KMS-11 (cell line): ENCODE measurements at regions not wholly inside any gene's neighbourhood (a gene's known extent, or its start where the extent isn't known, plus 50 kb on each side); places are given as distances from the start of the nearest gene placed in this dataset.

Experiments
- H2AFZ ChIP-seq: fragments of 200-600 bp; sonication (generic); 2 replicates; pipeline ENCODE4 v1.6.1; 2016; ENCODE audit warnings: antibody characterized with exemption, mixed run types, low read depth
- H3K27ac ChIP-seq: fragments of 200-600 bp; sonication (generic); 2 replicates; pipeline ENCODE4 v1.6.1; 2016; ENCODE audit warnings: mild to moderate bottlenecking, mixed run types
- H3K27me3 ChIP-seq: fragments of 200-600 bp; sonication (generic); 2 replicates; pipeline ENCODE4 v1.6.1; 2017; ENCODE audit warnings: mild to moderate bottlenecking, low read depth, mixed run types, moderate library complexity; ENCODE audit not compliant: insufficient read depth
- H3K36me3 ChIP-seq: fragments of 200-600 bp; sonication (generic); 2 replicates; pipeline ENCODE4 v1.6.1; 2017; ENCODE audit warnings: mild to moderate bottlenecking, mixed run types; ENCODE audit not compliant: insufficient read depth
- H3K4me1 ChIP-seq: fragments of 200-600 bp; sonication (generic); 2 replicates; pipeline ENCODE4 v1.6.1; 2016; ENCODE audit warnings: mild to moderate bottlenecking, low read depth, mixed run types; ENCODE audit not compliant: poor library complexity, severe bottlenecking
- H3K4me2 ChIP-seq: fragments of 200-600 bp; sonication (generic); 2 replicates; pipeline ENCODE4 v1.7.0; 2016; ENCODE audit warnings: mild to moderate bottlenecking, mixed run types
- H3K4me3 ChIP-seq: fragments of 200-600 bp; sonication (generic); IDR thresholded peaks from 2 replicates; pipeline ENCODE4 v1.6.1; 2017; ENCODE audit warnings: low read depth, low read length, mixed read lengths; ENCODE audit not compliant: insufficient read depth
- H3K79me2 ChIP-seq: fragments of 200-600 bp; sonication (generic); 2 replicates; pipeline ENCODE4 v1.6.1; 2016; ENCODE audit warnings: low read depth, mixed run types; ENCODE audit not compliant: insufficient read depth
- H3K9ac ChIP-seq: fragments of 200-600 bp; sonication (generic); 2 replicates; pipeline ENCODE4 v1.6.1; 2016; ENCODE audit warnings: mild to moderate bottlenecking, mixed run types
- H4K20me1 ChIP-seq: fragments of 200-600 bp; sonication (generic); 2 replicates; pipeline ENCODE4 v1.6.1; 2016; ENCODE audit warnings: mild to moderate bottlenecking, mixed run types; ENCODE audit not compliant: insufficient read depth
- CTCF ChIP-seq: fragments of 200-600 bp; sonication (generic); conservative IDR thresholded peaks from 2 replicates; pipeline ENCODE4 v1.6.1; 2017; ENCODE audit warnings: low read depth, mild to moderate bottlenecking, antibody characterized with exemption, low read length, moderate library complexity, mixed read lengths

GRCh38 chr6:7006515-7007191, 101.1 kb upstream of the RREB1 start:
- H2AFZ ChIP-seq = no peak overlapping the region
- H3K4me2 ChIP-seq = no peak overlapping the region
- no peaks in the 10 kb centered on the region for H3K4me1 ChIP-seq
- H4K20me1 ChIP-seq = no peaks in the 10 kb centered on the region
- no peak overlapping the region for H3K27ac ChIP-seq
- H3K9ac ChIP-seq = no peak overlapping the region
- no peaks in the 10 kb centered on the region for H3K79me2 ChIP-seq
- TF ChIP-seq CTCF = no peak
- no peak overlapping the region for H3K4me3 ChIP-seq
- H3K27me3 ChIP-seq = no peaks in the 10 kb centered on the region
- no peaks in the 10 kb centered on the region for H3K36me3 ChIP-seq

- no peak overlapping the region for H3K27ac ChIP-seq
- no peak overlapping the region for H3K4me3 ChIP-seq
- H3K9ac ChIP-seq = no peak overlapping the region
- H2AFZ ChIP-seq = no peak overlapping the region
- H3K27me3 ChIP-seq = no peaks in the 10 kb centered on the region
- no peak for TF ChIP-seq CTCF
- no peaks in the 10 kb centered on the region for H4K20me1 ChIP-seq
- no peaks in the 10 kb centered on the region for H3K36me3 ChIP-seq
- no peaks in the 10 kb centered on the region for H3K79me2 ChIP-seq
- H3K4me1 ChIP-seq = no peaks in the 10 kb centered on the region
- no peak overlapping the region for H3K4me2 ChIP-seq
Measured at GRCh38 chr6:7008451-7008988, 99.2 kb upstream of the RREB1 start.

DNA sequence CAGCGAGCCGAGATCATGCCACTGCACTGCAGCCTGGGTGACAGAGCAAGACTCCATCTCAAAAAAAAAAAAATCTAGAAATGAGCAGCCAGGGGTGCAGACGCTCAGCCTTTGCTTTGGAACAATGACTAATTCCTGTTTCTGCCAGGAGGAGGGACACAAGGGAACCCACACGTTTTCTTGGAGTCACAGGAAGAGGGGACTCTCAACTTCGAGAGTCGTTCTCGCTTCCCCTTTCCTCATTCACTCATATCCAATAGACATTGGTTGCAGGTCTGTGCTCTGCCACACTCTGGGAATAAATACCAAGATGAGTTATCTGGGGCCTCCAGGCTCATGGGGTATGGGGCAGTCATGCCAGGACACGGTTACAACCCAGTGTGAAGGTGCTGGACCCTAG, 91.5 kb upstream of the RREB1 start:
- Histone ChIP-seq H3K27ac (no peak overlapping the region), H2AFZ (no peak overlapping the region), H4K20me1 (no peaks in the 10 kb centered on the region), H3K4me1 (no peaks in the 10 kb centered on the region), H3K36me3 (no peaks in the 10 kb centered on the region), H3K4me2 (no peak overlapping the region), H3K4me3 (no peak overlapping the region), H3K9ac (no peak overlapping the region), H3K27me3 (no peaks in the 10 kb centered on the region), H3K79me2 (no peaks in the 10 kb centered on the region)
- no peak for TF ChIP-seq CTCF

GRCh38 chr6:7021301-7021700, 86.5 kb upstream of the RREB1 start:
- Histone ChIP-seq H3K79me2 (no peaks in the 10 kb centered on the region), H2AFZ (no peak overlapping the region), H3K9ac (no peak overlapping the region), H3K4me1 (no peaks in the 10 kb centered on the region), H3K36me3 (no peaks in the 10 kb centered on the region), H3K4me2 (no peak overlapping the region), H3K27ac (no peak overlapping the region), H3K27me3 (no peaks in the 10 kb centered on the region), H3K4me3 (no peak overlapping the region), H4K20me1 (no peaks in the 10 kb centered on the region)
- no peak for TF ChIP-seq CTCF
